IPS-18a (cell line): ENCODE measurements at regions not wholly inside any gene's neighbourhood (a gene's known extent, or its start where the extent isn't known, plus 50 kb on each side); places are given as distances from the start of the nearest gene placed in this dataset.
A peak's percentile ranks its signal among the peaks of the same experiment; 100 is the strongest.
"Not testable (repeated sequence)": the region's sequence is repeated elsewhere in the genome, so short reads cannot be mapped to it uniquely, and the experiment has no call there.

Experiments
- H3K27ac ChIP-seq: one replicate; pipeline ENCODE4 v1.5.1; 2013; ENCODE audit warnings: low read length
- H3K27me3 ChIP-seq: one replicate; pipeline ENCODE4 v1.6.1; 2013; ENCODE audit warnings: mild to moderate bottlenecking, low read length; ENCODE audit not compliant: control insufficient read depth, insufficient read depth
- H3K36me3 ChIP-seq: one replicate; pipeline ENCODE4 v1.6.1; 2013; ENCODE audit warnings: low read depth, low read length; ENCODE audit not compliant: control insufficient read depth
- H3K4me1 ChIP-seq: one replicate; pipeline ENCODE4 v1.6.1; 2013; ENCODE audit warnings: low read depth, low read length; ENCODE audit not compliant: control insufficient read depth
- H3K4me3 ChIP-seq: one replicate; pipeline ENCODE4 v1.5.1; 2013; ENCODE audit warnings: low read length
- H3K9ac ChIP-seq: one replicate; pipeline ENCODE4 v1.6.1; 2013; ENCODE audit warnings: mild to moderate bottlenecking, low read length, moderate library complexity
- H3K9me3 ChIP-seq: one replicate; pipeline ENCODE4 v1.6.1; 2013; ENCODE audit warnings: low read depth, low read length; ENCODE audit not compliant: control insufficient read depth

- Histone ChIP-seq H3K4me3 (no peak overlapping the region), H3K36me3 (no peaks in the 10 kb centered on the region), H3K27me3 (no peaks in the 10 kb centered on the region), H3K27ac (peak overlapping the region; percentile 14), H3K4me1 (peaks cover 10% of the 10 kb centered on the region), H3K9me3 (no peaks in the 10 kb centered on the region), H3K9ac (peak overlapping the region; percentile 6)
Observed at GRCh38 chr14:43754838-43755237, 752.2 kb downstream of the FSCB start.

DNA sequence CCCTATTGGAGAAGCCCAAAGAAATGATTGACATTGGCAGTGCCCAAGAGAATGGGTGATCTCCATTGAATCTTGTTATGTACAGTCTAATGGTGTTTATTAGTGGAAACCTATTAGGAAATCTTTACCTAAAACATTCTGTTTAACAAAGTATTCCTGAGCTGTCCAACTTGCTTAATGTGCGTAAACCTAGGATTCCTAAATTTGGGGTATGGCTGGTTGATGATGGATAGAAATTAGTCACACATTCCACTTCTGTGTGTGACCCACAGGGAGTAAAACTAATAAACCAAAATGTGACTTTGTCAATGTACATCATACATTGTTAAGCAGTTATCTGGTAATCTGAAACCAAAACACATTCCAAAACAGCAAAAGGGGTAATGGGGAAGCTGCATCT lies 761.3 kb downstream of the FSCB start:
- no peaks in the 10 kb centered on the region for H3K9me3 ChIP-seq
- no peak overlapping the region for H3K9ac ChIP-seq
- H3K27ac ChIP-seq: no peak overlapping the region
- H3K4me1 ChIP-seq: no peaks in the 10 kb centered on the region
- H3K4me3 ChIP-seq: no peak overlapping the region
- H3K36me3 ChIP-seq: no peaks in the 10 kb centered on the region
- no peaks in the 10 kb centered on the region for H3K27me3 ChIP-seq

DNA sequence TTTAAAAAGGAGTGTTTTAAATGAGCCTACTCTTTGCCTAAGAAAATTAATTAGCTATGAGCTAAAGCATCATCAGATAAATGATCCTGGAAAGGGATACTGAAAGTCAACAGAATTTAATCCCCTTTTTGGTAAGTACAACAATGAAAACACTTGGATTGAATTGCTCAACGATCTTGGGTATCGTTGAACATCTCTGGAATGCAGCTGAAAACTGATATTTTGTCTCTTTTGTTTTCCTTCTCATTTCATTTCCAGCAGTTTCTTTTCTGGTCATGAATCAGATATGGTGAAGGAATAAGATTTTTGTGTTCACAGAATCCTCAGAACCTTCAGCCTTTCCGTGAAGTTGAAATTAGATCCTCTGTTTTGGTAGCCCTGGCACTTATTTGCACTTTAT lies 771.2 kb downstream of the FSCB start:
- no peaks in the 10 kb centered on the region for H3K27me3 ChIP-seq
- no peaks in the 10 kb centered on the region for H3K4me1 ChIP-seq
- H3K9me3 ChIP-seq: no peaks in the 10 kb centered on the region
- H3K4me3 ChIP-seq: no peak overlapping the region
- H3K27ac ChIP-seq: no peak overlapping the region
- no peak overlapping the region for H3K9ac ChIP-seq
- H3K36me3 ChIP-seq: no peaks in the 10 kb centered on the region

DNA sequence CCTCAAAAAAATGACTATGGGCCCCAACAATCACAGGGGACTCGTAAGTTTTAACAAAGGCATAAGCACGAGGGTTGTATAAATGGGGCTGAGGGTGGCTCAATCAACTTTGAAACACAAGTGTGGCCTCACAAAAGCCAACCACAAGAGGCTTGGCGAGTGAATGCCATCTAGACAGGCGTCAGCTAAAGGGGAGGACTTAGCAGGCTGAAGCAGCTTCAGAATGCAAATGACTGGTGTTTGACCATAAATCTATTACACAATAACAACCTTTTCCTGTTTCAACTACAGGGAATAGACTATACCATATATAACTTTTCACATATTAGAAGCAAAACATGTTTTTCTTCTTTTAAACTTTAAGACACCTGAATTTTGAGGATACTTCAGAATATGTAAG lies 777.9 kb downstream of the FSCB start:
- Histone ChIP-seq H3K9me3 (no peaks in the 10 kb centered on the region), H3K36me3 (no peaks in the 10 kb centered on the region), H3K9ac (no peak overlapping the region), H3K4me1 (no peaks in the 10 kb centered on the region), H3K27ac (no peak overlapping the region), H3K27me3 (no peaks in the 10 kb centered on the region), H3K4me3 (no peak overlapping the region)

DNA sequence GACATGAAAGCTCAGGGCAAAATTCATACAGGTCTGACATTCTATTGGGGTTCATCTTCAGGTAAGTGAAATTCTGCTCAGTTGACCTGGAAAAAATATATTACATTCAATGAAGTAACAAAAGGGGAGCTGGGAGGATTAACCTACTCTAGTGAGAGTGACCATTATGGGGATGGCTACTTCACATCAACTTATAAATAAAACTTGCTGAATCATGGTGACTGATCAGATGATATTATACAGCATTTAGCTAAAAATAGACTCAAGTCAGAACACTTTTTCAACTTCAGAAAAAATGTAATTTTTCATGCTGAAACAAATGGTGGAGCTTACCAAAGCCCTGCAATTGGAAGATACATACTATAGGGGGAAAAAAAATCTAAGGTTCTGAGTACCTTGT lies 800.2 kb downstream of the FSCB start:
- no peaks in the 10 kb centered on the region for H3K9me3 ChIP-seq
- H3K4me1 ChIP-seq: no peaks in the 10 kb centered on the region
- no peaks in the 10 kb centered on the region for H3K27me3 ChIP-seq
- H3K27ac ChIP-seq: no peak overlapping the region
- no peak overlapping the region for H3K4me3 ChIP-seq
- no peak overlapping the region for H3K9ac ChIP-seq
- no peaks in the 10 kb centered on the region for H3K36me3 ChIP-seq

DNA sequence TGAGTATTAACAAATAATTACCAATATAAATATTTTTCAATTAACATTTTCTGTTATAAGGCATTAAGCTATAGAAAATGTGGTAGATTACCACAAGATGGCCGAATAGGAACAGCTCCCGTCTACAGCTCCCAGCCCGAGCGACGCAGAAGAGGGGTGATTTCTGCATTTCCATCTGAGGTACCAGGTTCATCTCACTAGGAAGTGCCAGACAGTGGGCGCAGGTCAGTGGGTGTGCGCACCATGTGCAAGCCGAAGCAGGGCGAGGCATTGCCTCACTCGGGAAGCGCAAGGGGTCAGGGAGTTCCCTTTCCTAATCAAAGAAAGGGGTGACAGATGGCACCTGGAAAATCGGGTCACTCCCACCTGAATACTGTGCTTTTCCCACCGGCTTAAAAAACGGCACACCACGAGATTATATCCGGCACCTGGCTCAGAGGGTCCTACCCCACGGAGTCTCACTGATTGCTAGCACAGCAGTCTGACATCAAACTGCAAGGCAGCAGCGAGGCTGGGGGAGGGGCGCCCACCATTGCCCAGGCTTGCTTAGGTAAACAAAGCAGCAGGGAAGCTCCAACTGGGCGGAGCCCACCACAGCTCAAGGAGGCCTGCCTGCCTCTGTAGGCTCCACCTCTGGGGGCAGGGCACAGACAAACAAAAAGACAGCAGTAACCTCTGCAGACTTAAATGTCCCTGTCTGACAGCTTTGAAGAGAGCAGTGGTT lies 808.4 kb downstream of the FSCB start:
- H3K4me1 ChIP-seq, H3K4me3 ChIP-seq, H3K36me3 ChIP-seq, H3K9ac ChIP-seq, H3K27me3 ChIP-seq, H3K27ac ChIP-seq, H3K9me3 ChIP-seq: not testable (repeated sequence)

DNA sequence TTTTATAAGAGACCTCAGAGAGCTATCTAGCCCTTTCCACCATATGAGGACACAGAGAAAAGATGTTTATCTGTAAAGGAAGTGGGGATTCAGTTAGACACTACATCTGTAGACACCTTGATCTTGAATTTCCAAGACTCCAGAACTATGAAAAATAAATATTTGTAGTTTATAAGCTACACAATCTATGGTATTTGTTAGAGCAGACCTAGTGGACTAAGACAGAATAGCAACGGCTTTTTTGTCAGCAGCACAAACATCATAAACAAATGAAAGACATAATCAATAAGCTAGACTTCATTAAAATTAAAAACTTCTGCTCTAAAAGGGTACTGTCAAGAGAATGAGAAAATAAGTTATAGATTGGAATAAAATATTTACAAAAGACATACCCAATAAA lies 810.1 kb downstream of the FSCB start:
- Histone ChIP-seq H3K4me3 (no peak overlapping the region), H3K9ac (no peak overlapping the region), H3K27ac (no peak overlapping the region), H3K36me3 (no peaks in the 10 kb centered on the region), H3K27me3 (no peaks in the 10 kb centered on the region), H3K4me1 (no peaks in the 10 kb centered on the region), H3K9me3 (no peaks in the 10 kb centered on the region)

DNA sequence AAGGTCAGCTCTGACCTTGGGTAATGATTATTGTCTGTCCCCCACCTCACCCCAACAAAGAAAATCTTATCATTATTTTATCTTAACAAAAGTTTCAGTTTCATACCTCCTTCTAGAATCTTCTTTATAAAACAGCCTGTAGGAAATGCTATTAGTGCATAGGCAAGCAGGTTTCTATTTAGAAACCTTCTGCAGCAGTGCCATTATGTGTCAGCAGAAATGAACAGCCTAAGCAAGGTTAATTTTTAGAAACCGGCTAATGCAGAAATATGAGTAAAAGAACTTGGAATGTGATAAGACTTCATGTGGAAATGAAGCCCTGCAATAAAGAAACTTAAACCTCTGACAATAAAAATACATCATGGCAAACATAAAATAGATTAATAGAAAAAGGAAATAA lies 814.4 kb downstream of the FSCB start:
- Histone ChIP-seq H3K9me3 (no peaks in the 10 kb centered on the region), H3K36me3 (no peaks in the 10 kb centered on the region), H3K4me1 (no peaks in the 10 kb centered on the region), H3K9ac (no peak overlapping the region), H3K27ac (no peak overlapping the region), H3K27me3 (no peaks in the 10 kb centered on the region), H3K4me3 (no peak overlapping the region)

DNA sequence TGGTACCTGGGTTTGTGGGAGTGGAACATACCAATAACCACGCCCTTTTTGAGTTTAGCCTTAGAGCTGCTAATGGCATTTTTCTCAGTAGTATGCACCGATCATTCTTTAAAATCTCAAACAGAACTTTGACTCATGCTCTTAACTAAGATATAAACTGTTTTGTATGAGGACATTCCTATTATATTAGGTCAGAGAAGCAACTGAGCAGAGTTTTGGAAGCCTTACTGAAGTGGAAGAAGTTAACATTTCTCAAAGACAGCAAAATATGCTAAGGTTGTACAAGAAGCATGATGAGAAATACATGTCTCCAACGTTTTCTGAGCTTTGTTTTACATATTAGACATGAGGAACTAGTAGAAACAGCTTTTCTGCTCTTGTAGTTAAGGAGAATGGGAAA lies 819.2 kb downstream of the FSCB start:
- Histone ChIP-seq H3K27ac (no peak overlapping the region), H3K27me3 (no peaks in the 10 kb centered on the region), H3K36me3 (no peaks in the 10 kb centered on the region), H3K9ac (no peak overlapping the region), H3K4me1 (no peaks in the 10 kb centered on the region), H3K4me3 (no peak overlapping the region), H3K9me3 (no peaks in the 10 kb centered on the region)

GRCh38 chr14:43677581-43677980 lies 829.5 kb downstream of the FSCB start:
- Histone ChIP-seq H3K36me3 (no peaks in the 10 kb centered on the region), H3K9ac (no peak overlapping the region), H3K9me3 (no peaks in the 10 kb centered on the region), H3K4me3 (no peak overlapping the region), H3K4me1 (no peaks in the 10 kb centered on the region), H3K27me3 (no peaks in the 10 kb centered on the region), H3K27ac (no peak overlapping the region)

DNA sequence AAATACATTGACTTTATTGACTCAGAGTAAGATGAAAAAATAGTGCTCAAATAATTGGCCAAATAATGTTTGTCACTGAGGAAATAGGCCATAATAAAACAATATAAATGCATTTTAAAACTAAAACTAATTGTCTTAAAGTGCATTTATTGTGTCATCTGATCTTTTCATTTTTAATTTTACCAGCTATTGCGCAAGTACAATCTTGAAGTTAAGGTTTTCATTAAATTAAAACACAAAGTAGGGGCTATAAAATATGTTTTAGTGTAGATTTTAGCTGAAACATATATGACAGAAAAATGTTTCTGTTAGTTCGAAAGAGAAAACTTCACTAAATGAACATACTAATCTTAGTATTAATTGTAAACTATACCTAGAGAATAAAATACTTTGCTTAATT lies 832.8 kb downstream of the FSCB start:
- Histone ChIP-seq H3K9ac (no peak overlapping the region), H3K4me1 (no peaks in the 10 kb centered on the region), H3K27me3 (no peaks in the 10 kb centered on the region), H3K36me3 (no peaks in the 10 kb centered on the region), H3K4me3 (no peak overlapping the region), H3K27ac (no peak overlapping the region), H3K9me3 (no peaks in the 10 kb centered on the region)

GRCh38 chr14:43671716-43672485 lies 835.2 kb downstream of the FSCB start:
- H3K9ac ChIP-seq: no peak overlapping the region
- no peaks in the 10 kb centered on the region for H3K27me3 ChIP-seq
- no peaks in the 10 kb centered on the region for H3K36me3 ChIP-seq
- no peak overlapping the region for H3K4me3 ChIP-seq
- no peaks in the 10 kb centered on the region for H3K9me3 ChIP-seq
- H3K27ac ChIP-seq: no peak overlapping the region
- H3K4me1 ChIP-seq: no peaks in the 10 kb centered on the region
